NOMO-1 treated with dmso at 0.1 percent for 144 hours (cell line): ENCODE measurements at regions not wholly inside any gene's neighbourhood (a gene's known extent, or its start where the extent isn't known, plus 50 kb on each side); places are given as distances from the start of the nearest gene placed in this dataset.

ENCODE experiments used
- DNase-seq: peaks from one replicate; lab custom pipeline; 2025; ENCODE audit not compliant: unreplicated experiment; lab: John Stamatoyannopoulos, UW

DNA sequence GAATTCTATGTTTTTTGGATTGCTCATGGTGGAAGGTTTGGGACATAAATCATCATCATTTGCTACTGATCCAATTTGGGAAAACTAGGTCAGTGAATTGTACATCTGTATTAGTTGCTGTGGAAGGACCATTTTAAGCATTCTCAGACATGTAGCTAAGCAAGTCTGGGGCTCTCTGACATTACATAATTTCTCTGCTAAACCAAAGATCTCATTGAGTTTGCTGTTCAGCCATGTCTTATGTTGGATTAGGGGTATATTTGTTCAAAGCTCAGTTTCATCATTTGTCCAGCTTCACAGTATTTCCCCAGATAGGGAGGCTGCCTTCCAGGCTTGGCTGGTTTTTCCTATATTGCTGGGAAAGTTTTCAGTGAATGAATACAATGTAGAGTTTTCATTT, 399.7 kb downstream of the MTX2 start:
- DNase-seq: no peak

DNA sequence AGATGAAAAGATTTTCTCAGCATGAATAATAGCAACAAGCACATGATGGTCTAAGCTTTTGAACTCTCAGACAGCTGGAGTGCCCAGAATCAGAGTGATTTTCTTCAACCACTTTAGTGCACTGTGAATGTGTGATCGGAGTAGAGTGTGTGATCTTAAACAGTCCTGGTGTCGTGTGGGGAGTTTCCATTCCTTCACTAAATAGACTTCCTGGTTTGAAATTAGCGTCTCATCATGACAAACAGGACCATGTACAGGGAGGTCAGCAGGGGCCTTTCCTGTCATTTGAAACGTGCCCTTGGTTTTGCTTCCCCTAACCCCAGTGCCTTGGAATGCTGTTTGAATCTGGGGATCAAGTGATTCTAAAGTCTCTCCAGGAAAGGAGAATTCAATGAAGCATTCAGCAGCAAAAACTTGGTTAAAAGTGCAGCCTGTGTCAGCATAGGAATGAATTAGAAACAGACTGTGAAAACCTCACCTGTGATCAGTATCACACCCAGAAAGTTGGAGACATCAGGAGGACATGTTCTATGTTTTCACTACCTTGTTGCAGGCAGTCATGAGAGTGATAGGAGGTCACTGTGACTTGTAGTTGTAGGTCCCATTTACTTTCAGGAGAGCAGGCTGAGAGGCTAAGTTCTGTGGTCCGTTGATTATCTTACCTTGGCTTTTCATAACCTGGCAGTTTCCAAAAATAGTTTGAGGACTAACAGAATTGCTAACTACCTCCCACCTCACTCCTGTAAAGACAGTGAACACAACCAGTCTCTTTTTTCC, 400.3 kb downstream of the MTX2 start:
- DNase-seq: no peak

DNA sequence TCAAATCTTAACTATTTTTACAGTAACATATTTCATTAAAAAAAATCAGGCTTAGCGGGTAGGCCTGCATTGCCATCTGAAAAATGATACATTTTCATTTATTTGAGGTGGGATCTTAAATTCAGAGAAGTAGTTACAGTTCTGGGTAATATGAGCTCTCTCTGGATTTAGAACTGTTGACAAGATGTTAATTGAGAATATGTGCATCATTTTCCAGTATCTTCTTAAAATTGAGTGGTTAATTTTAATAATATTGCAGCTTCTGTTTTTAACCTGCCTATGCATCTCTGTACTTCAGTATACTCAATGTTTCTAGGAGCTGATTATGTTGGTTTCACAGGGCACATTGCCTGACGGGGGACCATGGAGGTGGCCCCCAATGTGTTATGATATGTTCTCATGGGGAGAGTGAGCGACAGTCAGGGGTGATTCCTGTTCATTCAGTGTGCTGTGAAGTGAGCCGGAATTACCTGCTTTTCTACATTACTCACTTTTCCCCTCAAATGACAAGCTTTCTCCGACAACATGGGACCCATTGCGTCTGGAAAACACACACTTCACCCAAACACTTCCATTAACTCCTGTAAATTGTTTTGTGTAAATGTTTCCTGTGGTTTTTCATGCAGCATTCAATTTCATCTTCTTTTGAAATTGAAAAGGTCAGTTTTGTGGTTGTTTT, 406.2 kb downstream of the MTX2 start:
- DNase-seq: no peak

DNA sequence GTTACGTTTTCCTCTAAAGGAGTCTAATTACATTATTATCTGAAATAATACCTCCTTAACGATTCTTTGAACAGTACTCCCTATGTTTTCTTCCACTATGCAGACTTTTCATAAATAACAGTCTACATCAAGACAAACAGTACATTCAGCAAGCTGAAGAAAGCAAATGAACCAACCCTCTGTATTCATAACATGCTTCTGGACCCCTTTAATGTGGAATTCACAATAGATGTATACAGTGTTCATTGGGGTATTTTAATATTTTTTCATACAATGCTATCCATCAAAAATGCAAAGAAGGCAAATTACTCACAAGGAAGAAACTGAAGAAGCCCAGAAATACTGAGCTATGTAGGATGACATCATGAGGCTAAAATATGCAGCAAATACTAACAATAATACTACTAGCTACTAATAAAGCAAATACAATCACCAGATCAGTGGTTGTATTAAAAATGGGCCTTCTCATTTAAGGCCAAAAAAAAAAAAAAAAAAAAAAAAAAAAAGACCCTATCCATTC, 408.6 kb downstream of the MTX2 start:
- DNase-seq: no peak

DNA sequence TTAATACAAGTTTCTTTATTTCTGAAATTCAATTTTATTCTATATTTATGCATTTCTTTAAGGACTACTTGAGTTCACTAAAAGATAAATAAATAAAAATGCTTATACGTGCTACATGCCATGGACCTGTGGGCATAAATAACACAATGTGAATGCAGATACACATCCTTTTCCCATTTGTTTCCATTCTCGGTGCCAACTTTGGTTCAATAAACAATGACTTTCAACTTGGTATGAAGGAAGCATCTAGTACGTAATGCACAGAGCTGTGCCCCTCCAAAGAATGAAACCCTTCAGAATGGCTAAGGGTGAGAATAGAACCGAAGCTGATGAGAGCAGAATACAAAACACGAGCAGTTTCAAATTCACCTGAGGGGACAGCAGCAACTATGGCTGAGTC, 409.3 kb downstream of the MTX2 start:
- DNase-seq: no peak

DNA sequence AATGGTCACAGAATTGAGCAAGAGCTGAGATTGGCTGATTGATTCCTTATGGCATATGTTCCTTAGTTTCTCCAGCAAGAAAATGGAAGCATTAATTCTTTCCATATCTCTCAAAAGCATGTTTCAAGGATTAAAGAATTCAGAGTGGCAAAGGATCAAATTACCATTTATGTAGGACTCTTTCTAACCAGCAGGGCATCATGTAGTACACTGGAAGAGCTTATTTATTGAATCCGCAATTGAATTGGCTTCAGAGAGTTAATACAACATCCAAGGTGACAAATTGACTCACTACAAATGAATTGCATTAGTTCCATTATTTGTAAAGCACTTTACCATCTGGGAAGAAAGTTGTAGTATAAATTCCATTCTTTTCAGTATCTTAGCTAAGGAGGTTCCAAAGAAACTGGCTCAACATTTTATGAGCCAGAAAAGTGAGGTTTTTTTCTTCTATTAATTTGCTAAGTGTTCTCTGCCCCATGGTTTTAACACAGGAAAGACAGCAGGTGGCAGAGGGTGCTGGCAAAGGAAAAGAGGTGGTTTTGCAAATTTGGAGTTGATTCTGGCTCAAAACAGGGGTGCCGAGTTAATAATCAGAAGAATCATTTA, 409.9 kb downstream of the MTX2 start:
- no peak for DNase-seq

DNA sequence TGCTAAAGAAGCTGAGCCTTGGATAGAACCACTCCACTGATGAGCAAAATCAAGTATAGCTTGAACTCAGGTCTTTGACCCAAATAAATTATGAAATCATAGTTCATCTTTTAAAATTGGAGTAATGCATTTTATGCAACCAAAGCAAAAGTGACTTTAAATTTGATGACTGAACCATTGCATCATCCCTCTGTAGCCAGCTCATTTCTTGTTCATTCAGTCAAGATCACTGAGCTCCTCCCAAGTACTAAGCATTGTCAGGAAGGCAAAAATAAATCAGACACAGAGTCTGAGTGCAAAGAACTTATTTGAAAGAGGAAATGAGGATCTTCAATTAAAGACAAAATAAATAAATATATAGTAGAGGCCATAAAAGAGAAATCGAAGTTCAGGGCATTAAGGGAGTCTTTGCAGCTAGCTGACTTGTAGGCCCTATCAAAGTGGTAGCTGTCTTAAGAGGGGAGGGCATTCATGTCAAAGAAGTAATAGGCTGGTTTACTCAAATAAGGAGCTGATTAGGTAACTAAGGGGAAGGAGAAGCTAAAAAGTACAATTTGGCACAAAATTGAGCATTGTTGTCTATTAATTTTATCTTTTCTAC, 411.8 kb downstream of the MTX2 start:
- DNase-seq: no peak

DNA sequence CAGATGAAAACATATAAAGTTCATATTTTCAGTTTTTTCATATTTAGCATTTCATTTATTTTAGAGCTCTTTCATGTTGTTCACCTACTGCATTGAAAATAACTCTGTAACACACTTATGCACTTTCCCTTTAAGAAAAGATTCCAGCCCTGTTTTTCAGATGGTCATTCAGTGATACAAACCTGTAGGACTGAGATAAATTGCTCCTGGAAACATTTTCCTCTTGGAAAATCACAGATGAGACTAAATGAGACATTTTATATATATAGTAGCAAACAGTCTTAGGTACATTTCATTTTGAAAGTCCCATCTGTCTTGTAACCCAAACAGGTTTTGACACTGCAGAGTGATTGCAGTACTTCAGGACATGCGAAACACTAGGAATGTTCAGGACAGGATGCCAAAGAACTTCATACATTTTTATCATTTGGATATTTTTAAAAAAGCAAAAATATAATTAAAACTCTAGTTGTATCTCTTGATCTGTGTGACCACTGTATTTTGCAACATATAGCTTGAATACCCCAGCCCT, 412.4 kb downstream of the MTX2 start:
- DNase-seq: no peak

DNA sequence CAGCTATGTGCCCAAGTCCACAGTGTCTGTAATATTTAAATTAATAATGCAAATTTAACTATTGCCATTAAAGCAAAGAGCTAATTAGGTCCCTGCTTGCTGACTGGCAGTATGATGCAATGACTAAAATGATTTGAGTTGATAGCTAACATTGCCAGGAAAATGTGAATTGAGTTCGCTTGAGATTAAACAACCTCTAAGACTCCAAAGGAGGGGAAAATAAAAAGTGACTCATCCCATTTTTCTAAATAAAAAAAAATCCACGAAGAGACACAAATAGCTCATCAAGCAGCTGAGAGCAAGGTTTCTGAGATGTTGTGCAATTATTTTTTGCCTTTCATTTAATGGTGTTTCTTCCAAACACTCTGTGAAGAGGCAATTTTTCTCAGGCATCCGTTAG, 413.0 kb downstream of the MTX2 start:
- DNase-seq: no peak

DNA sequence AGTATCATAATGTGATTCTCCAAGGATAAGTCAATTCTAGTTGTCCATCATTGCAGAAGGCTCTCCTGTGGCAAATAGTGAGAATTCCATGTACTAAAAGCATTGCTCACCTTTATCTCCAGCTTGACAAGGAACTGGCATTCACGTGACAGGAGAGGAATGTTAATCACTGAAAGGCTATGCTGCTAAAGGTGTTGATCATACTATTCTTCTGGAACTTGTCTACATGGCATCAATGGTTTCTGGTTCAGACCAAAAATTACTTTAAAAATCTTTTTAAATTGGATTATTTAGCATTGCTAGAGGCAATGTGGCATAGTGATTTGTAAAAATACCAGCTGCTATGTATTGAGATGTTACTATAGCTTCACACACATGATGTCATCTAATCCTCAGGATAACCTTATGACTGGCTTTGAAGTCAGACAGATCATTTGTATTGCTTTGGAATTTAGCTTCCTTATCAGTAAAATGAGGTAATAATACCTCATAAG, 414.4 kb downstream of the MTX2 start:
- DNase-seq: no peak

DNA sequence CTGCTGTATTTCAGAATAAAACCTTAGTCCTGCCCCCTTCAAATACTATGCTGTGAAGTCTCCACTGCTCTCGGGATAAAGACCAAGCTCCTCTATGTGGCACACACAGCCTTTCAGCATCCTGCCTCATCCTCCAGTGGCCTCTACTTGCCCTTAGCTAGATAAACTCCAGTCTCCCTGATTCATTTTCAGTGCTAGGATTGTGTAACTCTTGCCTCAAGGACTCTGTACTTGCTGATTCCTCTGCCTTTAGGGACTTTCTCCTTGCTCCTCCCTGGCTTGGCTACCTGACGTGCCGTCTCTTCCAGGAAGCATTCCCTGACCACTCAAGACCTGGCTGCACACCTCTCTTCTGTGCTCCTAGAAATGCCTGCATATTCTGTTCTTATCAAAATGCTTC, 416.7 kb downstream of the MTX2 start:
- no peak for DNase-seq

DNA sequence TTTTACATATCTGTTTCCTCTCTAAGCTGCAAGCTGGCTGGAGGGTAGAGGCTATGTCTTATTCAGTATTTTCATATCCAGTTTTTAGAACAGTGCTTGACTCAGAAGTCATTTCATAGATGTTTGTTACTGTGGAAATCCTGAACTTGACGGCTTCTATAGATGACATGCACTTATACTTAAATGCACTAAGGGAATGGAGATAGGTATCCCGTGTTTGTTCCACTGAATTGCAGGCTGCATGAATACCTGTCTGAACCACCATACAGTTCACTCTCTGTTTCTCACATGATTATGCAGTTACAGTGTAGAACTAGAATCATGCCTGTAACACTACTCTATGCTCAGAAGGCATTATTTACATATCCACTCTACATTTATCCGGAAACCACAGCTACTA, 417.1 kb downstream of the MTX2 start:
- no peak for DNase-seq

DNA sequence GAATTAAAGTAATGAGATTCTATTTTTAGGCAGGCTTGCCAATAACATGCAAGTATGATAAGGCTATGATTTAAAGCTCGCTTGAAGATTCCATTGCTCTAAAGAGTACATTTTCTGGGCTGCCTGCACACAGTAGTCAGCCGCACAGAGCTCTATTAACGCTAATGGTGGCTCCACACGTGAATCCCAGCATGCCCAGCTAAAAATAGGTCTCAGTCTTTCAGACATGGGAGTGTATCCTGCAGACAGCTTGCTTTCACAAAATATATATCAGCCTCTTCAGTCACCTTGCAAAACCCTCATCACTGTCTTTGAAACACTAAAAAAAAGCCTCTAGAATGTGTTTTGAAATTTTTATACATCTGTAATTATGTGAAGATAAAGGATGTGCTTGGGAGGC, 418.1 kb downstream of the MTX2 start:
- no peak for DNase-seq

DNA sequence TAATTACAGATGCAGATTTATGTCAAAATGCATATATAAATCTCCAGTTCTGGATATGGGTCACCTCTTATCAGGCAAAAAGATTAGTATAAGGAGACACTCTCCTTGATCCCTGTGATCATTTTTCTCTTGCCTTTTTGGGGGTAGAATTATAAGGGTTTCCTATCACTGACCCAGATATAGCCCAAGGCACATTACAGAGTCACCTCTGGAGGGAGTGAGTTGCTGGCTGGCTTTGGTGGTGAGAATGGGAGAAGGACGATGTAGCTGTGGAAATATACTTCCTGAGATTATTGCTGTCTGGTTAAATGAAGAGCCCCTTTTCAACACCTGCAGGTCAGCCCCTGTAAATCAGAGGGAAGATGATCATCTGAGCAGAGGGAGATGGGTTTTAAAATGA, 418.7 kb downstream of the MTX2 start:
- DNase-seq: no peak

DNA sequence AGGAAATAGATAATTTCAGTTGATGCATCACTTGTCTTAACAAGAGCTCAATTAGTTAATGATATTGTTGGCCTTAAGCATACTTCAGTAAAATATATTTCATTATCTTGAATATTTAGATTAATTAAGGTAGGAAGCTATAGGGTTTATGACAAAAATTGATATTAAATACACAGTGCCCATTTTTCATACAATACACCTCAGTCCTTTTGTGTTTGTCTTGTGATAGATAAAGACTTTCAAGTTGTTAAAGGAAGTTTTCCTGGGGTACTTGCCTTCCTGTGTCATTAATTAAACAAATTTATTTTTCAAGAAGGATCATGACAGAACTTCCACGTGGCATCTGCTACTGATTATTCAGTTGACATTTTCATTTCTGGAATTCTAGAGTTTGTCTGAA, 420.5 kb downstream of the MTX2 start:
- DNase-seq: no peak

DNA sequence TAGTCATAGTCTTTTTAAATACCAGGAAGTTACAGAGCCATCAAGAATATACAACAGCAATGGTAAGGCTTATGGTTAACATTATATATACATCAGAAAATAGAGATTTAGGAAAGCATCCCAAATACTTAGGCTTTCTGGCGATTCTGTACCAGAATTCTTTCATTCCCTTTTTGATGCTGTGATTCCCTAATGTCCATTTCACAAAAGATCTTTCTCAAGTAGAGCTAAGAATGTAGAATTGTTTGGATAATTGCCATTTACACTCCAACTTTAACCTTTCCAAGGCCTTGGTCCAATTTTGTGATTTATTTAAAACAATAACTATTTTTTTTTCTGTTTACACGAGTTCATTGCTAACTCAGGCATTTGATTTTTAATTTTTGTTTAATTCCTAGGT, 422.2 kb downstream of the MTX2 start:
- DNase-seq: no peak

DNA sequence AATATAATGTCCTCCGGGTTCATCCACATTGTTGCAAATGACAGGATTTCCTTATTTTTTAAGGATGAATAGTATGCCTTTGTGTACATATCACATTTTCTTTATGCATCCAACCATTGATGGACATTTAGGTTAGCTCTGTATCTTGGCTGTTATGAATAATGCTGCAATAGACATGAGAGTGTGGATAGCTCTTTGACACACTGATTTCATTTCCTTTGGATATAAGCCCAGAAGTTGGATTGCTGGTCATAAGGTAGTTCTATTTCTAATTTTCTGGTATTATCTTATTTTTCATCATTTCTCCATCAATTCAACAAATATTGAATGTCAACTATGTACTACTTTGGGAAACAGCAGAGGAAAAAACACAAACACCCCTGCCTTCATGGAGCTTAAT, 423.3 kb downstream of the MTX2 start:
- no peak for DNase-seq

DNA sequence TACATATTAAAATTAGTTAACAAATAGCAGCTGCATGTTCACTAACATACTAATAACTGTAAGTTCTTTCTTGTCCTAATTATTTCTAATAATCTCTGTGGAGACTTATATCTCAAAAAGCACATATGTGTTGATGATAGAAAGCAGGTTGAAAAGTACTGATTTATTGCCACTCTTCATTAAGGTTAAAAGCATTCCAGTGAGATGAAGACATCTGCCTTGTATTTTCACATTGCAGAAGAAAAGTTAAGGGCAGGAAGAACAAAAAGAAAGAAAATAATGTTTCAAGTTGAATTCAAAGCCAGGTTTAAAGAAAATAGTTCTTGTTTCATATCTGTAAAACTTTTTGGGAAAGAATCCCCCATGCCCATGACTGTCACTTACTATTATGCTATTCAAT, 429.9 kb downstream of the MTX2 start:
- DNase-seq: no peak

DNA sequence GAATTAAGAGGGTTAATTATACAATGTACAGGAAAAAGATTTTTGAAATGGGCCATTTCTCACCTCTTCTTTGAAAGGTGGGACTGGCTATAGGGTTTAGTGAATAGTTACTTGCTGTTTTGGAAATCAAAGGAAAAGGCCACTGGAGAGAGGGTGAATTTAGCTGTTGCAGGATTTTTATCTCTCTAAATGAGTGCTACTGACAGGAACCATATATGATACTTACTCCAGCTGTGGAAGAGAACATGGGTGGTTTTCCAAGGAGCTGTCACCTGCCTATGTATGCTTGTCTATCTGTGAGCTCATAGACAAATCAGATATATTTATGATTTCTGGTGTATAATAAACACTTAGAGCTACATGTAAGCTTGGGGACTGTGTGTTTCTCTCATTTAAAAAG, 430.4 kb downstream of the MTX2 start:
- DNase-seq: no peak

DNA sequence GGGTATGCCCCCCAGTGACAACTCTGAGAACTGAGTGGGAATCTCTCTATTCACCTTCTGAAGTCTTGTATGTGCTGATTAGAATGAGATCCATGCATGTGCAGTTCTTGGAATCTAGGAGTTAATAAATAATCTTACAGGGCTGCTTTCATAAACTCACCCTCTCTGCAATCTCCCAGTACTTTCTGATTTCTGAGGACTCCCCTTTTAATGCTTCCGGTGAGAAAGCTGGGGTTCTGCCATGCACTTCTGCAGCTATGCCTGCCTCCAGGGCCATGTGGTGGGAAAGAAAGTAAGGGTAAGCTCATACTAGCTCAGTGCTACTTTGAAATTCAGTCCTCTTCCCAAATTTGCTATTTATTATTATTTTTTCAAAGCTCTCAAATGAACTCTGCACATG, 432.9 kb downstream of the MTX2 start:
- DNase-seq: no peak

DNA sequence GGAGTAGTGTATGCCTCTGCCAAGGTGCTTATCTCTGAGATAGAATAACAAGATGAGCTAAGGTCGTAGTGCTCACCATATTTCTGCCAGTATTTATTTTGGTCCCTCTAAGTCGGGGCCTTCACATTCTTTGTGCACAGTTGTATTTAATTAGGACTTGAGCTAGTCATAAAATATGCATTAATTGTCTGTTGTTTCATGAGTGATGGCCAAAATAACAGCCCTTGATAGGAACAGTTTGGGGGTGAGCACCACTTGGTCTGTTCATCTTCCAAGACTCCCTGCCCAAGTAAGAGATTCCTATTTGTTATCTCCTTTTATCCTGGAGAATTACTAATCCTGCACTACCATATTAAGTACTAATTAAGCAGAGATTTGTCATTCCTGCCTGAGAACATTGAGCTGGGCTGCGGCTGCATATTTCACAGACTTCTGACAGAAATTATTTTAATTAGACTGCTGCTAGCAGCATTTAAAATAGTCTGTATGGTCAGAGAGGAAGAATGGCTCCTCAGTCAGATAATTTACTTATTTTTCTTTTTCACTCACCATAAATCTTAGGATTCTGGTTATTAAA, 435.1 kb downstream of the MTX2 start:
- no peak for DNase-seq
